ENCODE measurements at regions not wholly inside any gene's neighbourhood (a gene's known extent, or its start where the extent isn't known, plus 50 kb on each side); places are given as distances from the start of the nearest gene placed in this dataset.

DNA sequence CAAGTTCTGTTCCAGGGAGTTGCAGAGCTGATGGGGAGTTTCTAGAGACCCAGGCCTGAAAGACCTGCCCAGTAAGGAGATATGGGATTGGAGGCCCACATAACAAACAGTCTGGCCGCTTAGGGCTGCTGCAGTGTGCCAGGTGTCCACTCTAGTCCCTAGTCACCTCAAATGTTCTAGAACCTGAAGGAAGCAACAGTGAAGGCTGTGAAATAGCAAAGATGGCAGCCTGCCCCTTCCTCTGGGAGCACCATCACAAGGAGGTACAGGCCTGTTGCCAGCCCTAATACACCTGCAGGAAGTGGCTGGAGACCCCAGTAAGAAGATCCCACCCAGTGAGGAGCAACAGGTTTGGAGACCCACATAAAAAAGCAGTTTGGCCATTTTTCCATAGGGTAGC lies 783.8 kb upstream of the EDIL3 start:
- TF ChIP-seq, protein P1, sequence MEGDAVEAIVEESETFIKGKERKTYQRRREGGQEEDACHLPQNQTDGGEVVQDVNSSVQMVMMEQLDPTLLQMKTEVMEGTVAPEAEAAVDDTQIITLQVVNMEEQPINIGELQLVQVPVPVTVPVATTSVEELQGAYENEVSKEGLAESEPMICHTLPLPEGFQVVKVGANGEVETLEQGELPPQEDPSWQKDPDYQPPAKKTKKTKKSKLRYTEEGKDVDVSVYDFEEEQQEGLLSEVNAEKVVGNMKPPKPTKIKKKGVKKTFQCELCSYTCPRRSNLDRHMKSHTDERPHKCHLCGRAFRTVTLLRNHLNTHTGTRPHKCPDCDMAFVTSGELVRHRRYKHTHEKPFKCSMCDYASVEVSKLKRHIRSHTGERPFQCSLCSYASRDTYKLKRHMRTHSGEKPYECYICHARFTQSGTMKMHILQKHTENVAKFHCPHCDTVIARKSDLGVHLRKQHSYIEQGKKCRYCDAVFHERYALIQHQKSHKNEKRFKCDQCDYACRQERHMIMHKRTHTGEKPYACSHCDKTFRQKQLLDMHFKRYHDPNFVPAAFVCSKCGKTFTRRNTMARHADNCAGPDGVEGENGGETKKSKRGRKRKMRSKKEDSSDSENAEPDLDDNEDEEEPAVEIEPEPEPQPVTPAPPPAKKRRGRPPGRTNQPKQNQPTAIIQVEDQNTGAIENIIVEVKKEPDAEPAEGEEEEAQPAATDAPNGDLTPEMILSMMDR (conservative IDR thresholded peaks at IDR 0.05; ENCODE audit: low read length): no peak
- no peak for TF ChIP-seq EZH2phosphoT487 (IDR thresholded peaks at IDR 0.05; ENCODE audit: borderline replicate concordance)

Data from Loucy (cell line).